ENCODE measurements at regions not wholly inside any gene's neighbourhood (a gene's known extent, or its start where the extent isn't known, plus 50 kb on each side); places are given as distances from the start of the nearest gene placed in this dataset.

DNA sequence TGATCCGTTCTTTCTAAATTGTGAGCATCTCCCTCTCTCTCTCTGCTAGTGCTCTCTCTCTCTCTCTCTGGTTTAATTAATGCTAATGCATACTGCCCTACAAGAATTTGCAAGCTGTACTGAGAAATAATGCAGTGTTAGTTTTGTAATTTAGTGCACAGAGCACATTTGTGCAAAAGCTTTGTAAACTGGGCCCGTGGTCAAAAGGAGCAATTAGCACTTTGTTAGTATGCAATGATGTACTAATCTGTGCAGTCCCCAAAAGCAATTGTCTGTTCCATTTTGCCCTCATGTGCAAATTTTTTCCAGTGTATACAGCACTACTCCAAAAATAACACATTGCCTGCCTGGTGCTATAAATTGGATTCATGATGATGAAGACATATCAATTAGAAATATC lies 184.6 kb upstream of the CMC1 start:
- TF ChIP-seq RAD21 (conservative IDR thresholded peaks at IDR 0.05) (no peak), EP300 (conservative IDR thresholded peaks at IDR 0.05; ENCODE audit: poor library complexity, severe bottlenecking) (no peak), SMC3 (conservative IDR thresholded peaks at IDR 0.05; ENCODE audit: poor library complexity) (no peak)
- TF ChIP-seq, protein P1, sequence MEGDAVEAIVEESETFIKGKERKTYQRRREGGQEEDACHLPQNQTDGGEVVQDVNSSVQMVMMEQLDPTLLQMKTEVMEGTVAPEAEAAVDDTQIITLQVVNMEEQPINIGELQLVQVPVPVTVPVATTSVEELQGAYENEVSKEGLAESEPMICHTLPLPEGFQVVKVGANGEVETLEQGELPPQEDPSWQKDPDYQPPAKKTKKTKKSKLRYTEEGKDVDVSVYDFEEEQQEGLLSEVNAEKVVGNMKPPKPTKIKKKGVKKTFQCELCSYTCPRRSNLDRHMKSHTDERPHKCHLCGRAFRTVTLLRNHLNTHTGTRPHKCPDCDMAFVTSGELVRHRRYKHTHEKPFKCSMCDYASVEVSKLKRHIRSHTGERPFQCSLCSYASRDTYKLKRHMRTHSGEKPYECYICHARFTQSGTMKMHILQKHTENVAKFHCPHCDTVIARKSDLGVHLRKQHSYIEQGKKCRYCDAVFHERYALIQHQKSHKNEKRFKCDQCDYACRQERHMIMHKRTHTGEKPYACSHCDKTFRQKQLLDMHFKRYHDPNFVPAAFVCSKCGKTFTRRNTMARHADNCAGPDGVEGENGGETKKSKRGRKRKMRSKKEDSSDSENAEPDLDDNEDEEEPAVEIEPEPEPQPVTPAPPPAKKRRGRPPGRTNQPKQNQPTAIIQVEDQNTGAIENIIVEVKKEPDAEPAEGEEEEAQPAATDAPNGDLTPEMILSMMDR (IDR thresholded peaks at IDR 0.05; ENCODE audit: poor library complexity, severe bottlenecking) = no peak
